ENCODE measurements at regions not wholly inside any gene's neighbourhood (a gene's known extent, or its start where the extent isn't known, plus 50 kb on each side); places are given as distances from the start of the nearest gene placed in this dataset.

DNA sequence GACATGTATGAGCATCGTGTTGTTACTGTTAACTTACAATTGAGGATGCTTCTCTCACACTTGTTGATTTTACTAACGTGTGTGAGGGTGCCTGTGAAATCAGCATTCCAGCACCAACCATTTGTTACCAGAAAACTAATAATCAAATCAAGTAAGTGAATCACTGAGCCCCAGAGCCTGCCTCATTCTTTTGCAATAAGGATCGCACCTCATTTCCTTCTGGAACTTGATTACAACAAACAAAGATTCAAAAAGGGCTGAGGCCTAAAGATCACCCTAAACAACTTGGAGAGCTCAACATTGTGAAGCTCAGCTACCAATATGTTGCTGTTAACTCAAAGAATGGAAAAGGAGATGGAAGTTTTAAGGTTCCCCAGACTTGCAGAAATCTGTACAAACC is 274.7 kb downstream of the TFAP2A start:
- POLR2A ChIA-PET, result no interaction called here

More for the DNA sequence above, 274.7 kb downstream of the TFAP2A start:
- CTCF ChIA-PET (ENCODE audit: low intra/inter-chr PET ratio, low total read pairs), result no interaction called here
- no peak for DNase-seq (ENCODE audit: low spot score)
- in situ Hi-C loops (cut with HindIII; ENCODE audit: extremely low pct_ligation_motif_present, low pct_unique_long_range_greater_than_20kb), result no loop called here
- H3K27me3 ChIP-seq (ENCODE audit: control insufficient read depth in 1 of 2, insufficient read depth in 2 of 2, low read length in 2 of 2), result no peaks in the 10 kb centered on the region
- no peaks in the 10 kb centered on the region for H3K36me3 ChIP-seq (replicated peaks in 1 of 2; ENCODE audit: control insufficient read depth in 1 of 2, insufficient read depth in 2 of 2, low read length in 2 of 2)
- TF ChIP-seq GATAD2A (CRISPR knock-in tag; IDR thresholded peaks at IDR 0.05) (no peak), NRL (CRISPR knock-in tag; IDR thresholded peaks at IDR 0.05; ENCODE audit: borderline replicate concordance) (no peak), SRSF9 (IDR thresholded peaks at IDR 0.05; ENCODE audit: borderline replicate concordance, insufficient read depth, low read depth, low read length, poor library complexity, severe bottlenecking) (no peak), ZNF383 (CRISPR knock-in tag; IDR thresholded peaks at IDR 0.05; ENCODE audit: borderline replicate concordance) (no peak), ZNF569 (CRISPR knock-in tag; IDR thresholded peaks at IDR 0.05; ENCODE audit: borderline replicate concordance) (no peak), MED13 (CRISPR knock-in tag; IDR thresholded peaks at IDR 0.05) (no peak), TSC22D2 (CRISPR knock-in tag; IDR thresholded peaks at IDR 0.05; ENCODE audit: borderline replicate concordance) (no peak), ZNF816 (CRISPR knock-in tag; IDR thresholded peaks at IDR 0.05; ENCODE audit: borderline replicate concordance) (no peak), ZNF468 (CRISPR knock-in tag; IDR thresholded peaks at IDR 0.05) (no peak), HOXA3 (CRISPR knock-in tag; IDR thresholded peaks at IDR 0.05) (no peak), AHR (CRISPR knock-in tag; IDR thresholded peaks at IDR 0.05) (no peak), ESRRA (CRISPR knock-in tag; IDR thresholded peaks at IDR 0.05; ENCODE audit: low read depth) (no peak), ZMYM4 (CRISPR knock-in tag; IDR thresholded peaks at IDR 0.05) (no peak), BORCS8-MEF2B (CRISPR knock-in tag; IDR thresholded peaks at IDR 0.05) (no peak), ZEB1 (IDR thresholded peaks at IDR 0.05; ENCODE audit: insufficient replicate concordance, low read depth) (no peak), ZNF772 (CRISPR knock-in tag; IDR thresholded peaks at IDR 0.05) (no peak)
- TF ChIP-seq, protein P1, sequence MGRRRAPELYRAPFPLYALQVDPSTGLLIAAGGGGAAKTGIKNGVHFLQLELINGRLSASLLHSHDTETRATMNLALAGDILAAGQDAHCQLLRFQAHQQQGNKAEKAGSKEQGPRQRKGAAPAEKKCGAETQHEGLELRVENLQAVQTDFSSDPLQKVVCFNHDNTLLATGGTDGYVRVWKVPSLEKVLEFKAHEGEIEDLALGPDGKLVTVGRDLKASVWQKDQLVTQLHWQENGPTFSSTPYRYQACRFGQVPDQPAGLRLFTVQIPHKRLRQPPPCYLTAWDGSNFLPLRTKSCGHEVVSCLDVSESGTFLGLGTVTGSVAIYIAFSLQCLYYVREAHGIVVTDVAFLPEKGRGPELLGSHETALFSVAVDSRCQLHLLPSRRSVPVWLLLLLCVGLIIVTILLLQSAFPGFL (CRISPR knock-in tag; IDR thresholded peaks at IDR 0.05), result no peak
- TF ChIP-seq, protein P2, sequence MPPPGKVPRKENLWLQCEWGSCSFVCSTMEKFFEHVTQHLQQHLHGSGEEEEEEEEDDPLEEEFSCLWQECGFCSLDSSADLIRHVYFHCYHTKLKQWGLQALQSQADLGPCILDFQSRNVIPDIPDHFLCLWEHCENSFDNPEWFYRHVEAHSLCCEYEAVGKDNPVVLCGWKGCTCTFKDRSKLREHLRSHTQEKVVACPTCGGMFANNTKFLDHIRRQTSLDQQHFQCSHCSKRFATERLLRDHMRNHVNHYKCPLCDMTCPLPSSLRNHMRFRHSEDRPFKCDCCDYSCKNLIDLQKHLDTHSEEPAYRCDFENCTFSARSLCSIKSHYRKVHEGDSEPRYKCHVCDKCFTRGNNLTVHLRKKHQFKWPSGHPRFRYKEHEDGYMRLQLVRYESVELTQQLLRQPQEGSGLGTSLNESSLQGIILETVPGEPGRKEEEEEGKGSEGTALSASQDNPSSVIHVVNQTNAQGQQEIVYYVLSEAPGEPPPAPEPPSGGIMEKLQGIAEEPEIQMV (CRISPR knock-in tag; IDR thresholded peaks at IDR 0.05; ENCODE audit: low read depth), result no peak
- WGBS (ENCODE audit: low lambda C conversion rate), result 0% methylated on average over 3 of the region's 3 CpGs
- no peaks in the 10 kb centered on the region for H3K79me2 ChIP-seq (ENCODE audit: insufficient read depth, low read length)
- H3K9me3 ChIP-seq (ENCODE audit: low read length), result no peaks in the 10 kb centered on the region
- H3K4me1 ChIP-seq (ENCODE audit: insufficient read depth, low read length), result no peaks in the 10 kb centered on the region
- ATAC-seq, result no peak
- H3K4me2 ChIP-seq (ENCODE audit: low read depth, low read length), result no peak overlapping the region
- H2AFZ ChIP-seq (ENCODE audit: low read length), result no peak overlapping the region
- intact Hi-C loops (cut with micrococcal nuclease; ENCODE audit: unreplicated experiment), result no loop called here
- no peaks in the 10 kb centered on the region for H4K20me1 ChIP-seq (ENCODE audit: insufficient read depth, low read length)
- no peak overlapping the region for H3K4me3 ChIP-seq (replicated peaks in 1 of 3; ENCODE audit: insufficient read depth in 1 of 3, low read depth in 2 of 3, low read length in 3 of 3)
- no peak for FAIRE-seq
- no TSS peak for BruUV-seq (replicated peaks)
- H3K27ac ChIP-seq (ENCODE audit: extremely low read length, insufficient read depth, low read length), result no peak overlapping the region
- H3K9ac ChIP-seq (ENCODE audit: insufficient read depth, low read depth, low read length), result no peak overlapping the region

Data from HepG2 (cell line).